Left ventricle myocardium inferior (tissue), 1 donor: ENCODE measurements at regions not wholly inside any gene's neighbourhood (a gene's known extent, or its start where the extent isn't known, plus 50 kb on each side); places are given as distances from the start of the nearest gene placed in this dataset.

Source experiments
- DNase-seq: peaks from one replicate; pipeline ENCODE4 v3.0.0-alpha.2; 2020
- H3K27ac ChIP-seq: fragments of 200-600 bp; replicated peaks from 2 replicates; pipeline ENCODE4 v1.8.0; 2021
- H3K27me3 ChIP-seq: fragments of 200-600 bp; 2 replicates; pipeline ENCODE4 v1.8.0; 2021; ENCODE audit warnings: low read depth
- H3K36me3 ChIP-seq: fragments of 200-600 bp; 2 replicates; pipeline ENCODE4 v1.8.0; 2021
- H3K4me1 ChIP-seq: fragments of 200-600 bp; 2 replicates; pipeline ENCODE4 v1.8.0; 2021
- H3K4me3 ChIP-seq: fragments of 200-600 bp; 2 replicates; pipeline ENCODE4 v1.8.0; 2021; ENCODE audit warnings: mild to moderate bottlenecking, moderate library complexity
- H3K9me3 ChIP-seq: fragments of 200-600 bp; replicated peaks from 2 replicates; pipeline ENCODE4 v1.8.0; 2021
- intact Hi-C: fragments of 100-400 bp; cut with micrococcal nuclease; formaldehyde crosslinking; loops from one replicate; pipeline ENCODE4 v1.11.0; 2022
- TF ChIP-seq, protein P1 (sequence below): fragments of 200-600 bp; IDR thresholded peaks from 2 replicates; pipeline ENCODE4 v1.8.0; 2021; ENCODE audit warnings: antibody characterized with exemption, mild to moderate bottlenecking, borderline replicate concordance
- donor health status: DM: no; HTN: yes; CAD: no; lungs with severe emphysema.

DNA sequence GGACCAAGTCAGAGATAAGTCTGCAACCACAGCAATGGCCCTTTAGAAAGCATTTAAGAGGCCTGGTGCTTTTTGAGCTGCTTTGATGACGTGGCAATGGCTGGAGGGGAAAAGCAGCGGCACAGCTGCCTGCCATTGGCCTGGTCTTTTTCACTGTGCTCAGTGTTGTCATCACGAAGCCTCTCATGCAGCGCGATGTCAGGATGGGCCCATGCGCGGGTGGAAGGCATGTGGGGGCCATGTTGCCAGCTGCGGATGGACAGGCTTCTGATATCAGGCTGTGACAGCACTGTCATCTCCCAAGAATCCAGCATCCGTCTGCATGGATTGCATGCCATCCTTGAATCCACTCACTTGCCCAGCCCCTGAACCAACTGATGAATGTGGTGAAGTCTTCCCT, 204.5 kb downstream of the ACKR3 start:
- Histone ChIP-seq H3K4me1 (no peaks in the 10 kb centered on the region), H3K4me3 (no peak overlapping the region), H3K27ac (no peak overlapping the region), H3K9me3 (no peaks in the 10 kb centered on the region), H3K36me3 (no peaks in the 10 kb centered on the region), H3K27me3 (no peaks in the 10 kb centered on the region)
- DNase-seq = no peak
- intact Hi-C loops = no loop called here
- TF ChIP-seq, protein P1, sequence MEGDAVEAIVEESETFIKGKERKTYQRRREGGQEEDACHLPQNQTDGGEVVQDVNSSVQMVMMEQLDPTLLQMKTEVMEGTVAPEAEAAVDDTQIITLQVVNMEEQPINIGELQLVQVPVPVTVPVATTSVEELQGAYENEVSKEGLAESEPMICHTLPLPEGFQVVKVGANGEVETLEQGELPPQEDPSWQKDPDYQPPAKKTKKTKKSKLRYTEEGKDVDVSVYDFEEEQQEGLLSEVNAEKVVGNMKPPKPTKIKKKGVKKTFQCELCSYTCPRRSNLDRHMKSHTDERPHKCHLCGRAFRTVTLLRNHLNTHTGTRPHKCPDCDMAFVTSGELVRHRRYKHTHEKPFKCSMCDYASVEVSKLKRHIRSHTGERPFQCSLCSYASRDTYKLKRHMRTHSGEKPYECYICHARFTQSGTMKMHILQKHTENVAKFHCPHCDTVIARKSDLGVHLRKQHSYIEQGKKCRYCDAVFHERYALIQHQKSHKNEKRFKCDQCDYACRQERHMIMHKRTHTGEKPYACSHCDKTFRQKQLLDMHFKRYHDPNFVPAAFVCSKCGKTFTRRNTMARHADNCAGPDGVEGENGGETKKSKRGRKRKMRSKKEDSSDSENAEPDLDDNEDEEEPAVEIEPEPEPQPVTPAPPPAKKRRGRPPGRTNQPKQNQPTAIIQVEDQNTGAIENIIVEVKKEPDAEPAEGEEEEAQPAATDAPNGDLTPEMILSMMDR = no peak

DNA sequence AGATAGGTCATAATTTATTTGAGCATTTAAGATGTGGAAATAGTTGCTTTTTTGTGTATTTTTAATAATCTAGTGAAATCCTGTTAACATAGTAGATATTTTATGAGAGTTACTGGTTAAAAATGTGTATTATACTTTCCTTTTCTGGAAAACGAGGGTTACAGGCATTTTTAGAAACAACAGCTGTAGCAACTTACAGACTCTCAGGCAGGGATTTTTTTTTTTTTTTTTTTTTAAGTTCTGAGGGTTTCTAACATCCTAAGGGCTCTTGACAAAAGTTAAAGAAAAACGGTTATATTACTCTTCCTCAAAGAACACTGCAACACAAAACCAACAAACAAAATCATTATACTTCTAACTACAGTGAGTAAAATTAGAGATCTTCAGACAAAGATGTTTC, 205.9 kb downstream of the ACKR3 start:
- DNase-seq = no peak
- TF ChIP-seq, protein P1 = no peak
- intact Hi-C loops = no loop called here
- Histone ChIP-seq H3K4me1 (no peaks in the 10 kb centered on the region), H3K4me3 (no peak overlapping the region), H3K9me3 (no peaks in the 10 kb centered on the region), H3K36me3 (no peaks in the 10 kb centered on the region), H3K27me3 (no peaks in the 10 kb centered on the region), H3K27ac (no peak overlapping the region)

DNA sequence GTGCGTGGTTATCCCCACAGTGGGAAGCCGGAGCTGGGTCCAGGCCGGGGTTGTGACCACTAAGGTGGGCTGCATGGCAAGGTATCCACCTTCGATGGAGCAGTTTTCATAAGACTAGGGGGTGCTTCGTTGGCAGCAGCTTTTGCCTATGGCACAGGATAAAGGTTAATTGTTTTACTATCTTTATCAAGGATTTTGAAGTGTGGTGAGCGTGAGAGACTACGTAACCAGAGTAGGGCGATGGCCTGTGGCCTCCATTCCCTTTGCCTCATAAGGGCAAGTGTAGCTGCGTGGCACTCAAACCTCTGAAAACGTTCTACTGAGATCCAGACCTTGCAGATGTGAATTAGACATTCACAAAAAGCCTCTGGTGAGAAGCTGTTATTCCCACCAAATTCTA, 206.6 kb downstream of the ACKR3 start:
- Histone ChIP-seq H3K27me3 (no peaks in the 10 kb centered on the region), H3K27ac (no peak overlapping the region), H3K36me3 (no peaks in the 10 kb centered on the region), H3K4me3 (no peak overlapping the region), H3K9me3 (no peaks in the 10 kb centered on the region), H3K4me1 (no peaks in the 10 kb centered on the region)
- TF ChIP-seq, protein P1 = no peak
- intact Hi-C loops = no loop called here
- DNase-seq = no peak

GRCh38 chr2:236776695-236777251, 207.1 kb downstream of the ACKR3 start:
- intact Hi-C loops = no loop called here
- Histone ChIP-seq H3K9me3 (no peaks in the 10 kb centered on the region), H3K4me3 (no peak overlapping the region), H3K27ac (no peak overlapping the region), H3K27me3 (no peaks in the 10 kb centered on the region), H3K36me3 (no peaks in the 10 kb centered on the region), H3K4me1 (no peaks in the 10 kb centered on the region)
- no peak for DNase-seq
- TF ChIP-seq, protein P1 = no peak

- no peaks in the 10 kb centered on the region for H3K4me1 ChIP-seq
- H3K4me3 ChIP-seq = no peak overlapping the region
- H3K36me3 ChIP-seq = no peaks in the 10 kb centered on the region
- TF ChIP-seq, protein P1 = no peak
- H3K27ac ChIP-seq = no peak overlapping the region
- DNase-seq = no peak
- no peaks in the 10 kb centered on the region for H3K27me3 ChIP-seq
- intact Hi-C loops = no loop called here
- no peaks in the 10 kb centered on the region for H3K9me3 ChIP-seq
Observed at GRCh38 chr2:236777408-236777807, 207.8 kb downstream of the ACKR3 start.
